Kidney epithelial cell (primary cell): ENCODE measurements at regions not wholly inside any gene's neighbourhood (a gene's known extent, or its start where the extent isn't known, plus 50 kb on each side); places are given as distances from the start of the nearest gene placed in this dataset.
"Not testable (repeated sequence)": the region's sequence is repeated elsewhere in the genome, so short reads cannot be mapped to it uniquely, and the experiment has no call there.

ENCODE experiments used
- DNase-seq: peaks from one replicate; pipeline ENCODE4 v3.0.0-alpha.2; 2010; ENCODE audit warnings: low read depth
- H3K27me3 ChIP-seq: 2 replicates; pipeline ENCODE4 v1.6.0; 2011; ENCODE audit warnings: low read length; ENCODE audit not compliant: control insufficient read depth, insufficient read depth
- H3K36me3 ChIP-seq: 2 replicates; pipeline ENCODE4 v1.5.1; 2011; ENCODE audit warnings: low read length; ENCODE audit not compliant: control insufficient read depth, insufficient read depth
- H3K4me3 ChIP-seq: 2 replicates; pipeline ENCODE4 v1.5.1; 2011; ENCODE audit warnings: low read depth, mild to moderate bottlenecking, control low read depth, low read length
- CTCF ChIP-seq: IDR thresholded peaks from 2 replicates; pipeline ENCODE4 v1.5.1; 2011; ENCODE audit warnings: mild to moderate bottlenecking, moderate library complexity, low read length, control low read depth, inconsistent platforms; ENCODE audit not compliant: insufficient read depth, poor library complexity, severe bottlenecking

- TF ChIP-seq CTCF: no peak
- Histone ChIP-seq H3K27me3 (peaks cover 38% of the 10 kb centered on the region), H3K4me3 (no peak overlapping the region), H3K36me3 (no peaks in the 10 kb centered on the region)
- DNase-seq: no peak
Observed at GRCh38 chr22:44622147-44622427, 79.9 kb upstream of the PRR5 start.

- H3K27me3 ChIP-seq: peaks cover 38% of the 10 kb centered on the region
- DNase-seq: no peak
- no peak overlapping the region for H3K4me3 ChIP-seq
- TF ChIP-seq CTCF: no peak
- H3K36me3 ChIP-seq: no peaks in the 10 kb centered on the region
Observed at GRCh38 chr22:44621401-44622146, 80.4 kb upstream of the PRR5 start.

GRCh38 chr22:44620841-44621257 is 81.2 kb upstream of the PRR5 start:
- DNase-seq: no peak
- TF ChIP-seq CTCF: no peak
- Histone ChIP-seq H3K4me3 (no peak overlapping the region), H3K27me3 (peaks cover 38% of the 10 kb centered on the region), H3K36me3 (no peaks in the 10 kb centered on the region)

GRCh38 chr22:44620129-44620840 is 81.7 kb upstream of the PRR5 start:
- DNase-seq: no peak
- H3K27me3 ChIP-seq: peaks cover 38% of the 10 kb centered on the region
- TF ChIP-seq CTCF: no peak
- no peaks in the 10 kb centered on the region for H3K36me3 ChIP-seq
- no peak overlapping the region for H3K4me3 ChIP-seq

- H3K27me3 ChIP-seq: peaks cover 38% of the 10 kb centered on the region
- DNase-seq, H3K4me3 ChIP-seq: not testable (repeated sequence)
Observed at GRCh38 chr22:44619560-44620128, 82.4 kb upstream of the PRR5 start.

GRCh38 chr22:44618910-44619309 is 83.1 kb upstream of the PRR5 start:
- peaks cover 38% of the 10 kb centered on the region for H3K27me3 ChIP-seq
- not testable (repeated sequence) for H3K36me3 ChIP-seq, DNase-seq, H3K4me3 ChIP-seq

More at GRCh38 chr22:44619560-44620128, 82.4 kb upstream of the PRR5 start:
- not testable (repeated sequence) for H3K36me3 ChIP-seq

GRCh38 chr22:44618400-44618799 is 83.6 kb upstream of the PRR5 start:
- no peak for DNase-seq
- Histone ChIP-seq H3K36me3 (no peaks in the 10 kb centered on the region), H3K4me3 (no peak overlapping the region), H3K27me3 (peaks cover 35% of the 10 kb centered on the region)
- TF ChIP-seq CTCF: no peak
